ENCODE measurements at regions not wholly inside any gene's neighbourhood (a gene's known extent, or its start where the extent isn't known, plus 50 kb on each side); places are given as distances from the start of the nearest gene placed in this dataset.
A peak's percentile ranks its signal among the peaks of the same experiment; 100 is the strongest.

GRCh38 chr5:167629634-167630033 is 661.8 kb upstream of the WWC1 start:
- H3K4ac ChIP-seq (ENCODE audit: low read depth in 1 of 2, low read length in 2 of 2): no peak overlapping the region
- 100% methylated on average over 3 of the region's 3 CpGs for WGBS
- H4K91ac ChIP-seq (ENCODE audit: low read length): no peak overlapping the region
- no peaks in the 10 kb centered on the region for H3K4me1 ChIP-seq (ENCODE audit: control insufficient read depth, insufficient read depth, low read depth, low read length)
- H3K9me3 ChIP-seq (ENCODE audit: control insufficient read depth, low read length): no peaks in the 10 kb centered on the region
- H3K27ac ChIP-seq (ENCODE audit: low read length, poor library complexity, severe bottlenecking): no peak overlapping the region
- H2BK120ac ChIP-seq (ENCODE audit: low read depth, low read length): no peak overlapping the region
- DNase-seq: no peak
- no peak overlapping the region for H3K14ac ChIP-seq (ENCODE audit: low read length in 2 of 2)
- no peak overlapping the region for H3K9ac ChIP-seq (ENCODE audit: low read length)
- H2BK15ac ChIP-seq (ENCODE audit: low read depth, poor library complexity, severe bottlenecking): no peak overlapping the region
- no peaks in the 10 kb centered on the region for H3K36me3 ChIP-seq (ENCODE audit: control insufficient read depth in 1 of 2, insufficient read depth in 2 of 2, low read depth in 1 of 2, low read length in 2 of 2)
- no peak overlapping the region for H4K8ac ChIP-seq (ENCODE audit: low read length)
- no peaks in the 10 kb centered on the region for H3K79me1 ChIP-seq (replicated peaks; ENCODE audit: low read length, poor library complexity, severe bottlenecking)
- H3K4me2 ChIP-seq (ENCODE audit: low read length, poor library complexity, severe bottlenecking): no peak overlapping the region
- no peak overlapping the region for H2BK5ac ChIP-seq (ENCODE audit: low read depth, low read length, poor library complexity, severe bottlenecking)
- no peak overlapping the region for H2BK12ac ChIP-seq (ENCODE audit: low read length in 2 of 2)
- no peak overlapping the region for H3K4me3 ChIP-seq (ENCODE audit: insufficient read depth in 1 of 2, low read depth in 1 of 2, low read length in 2 of 2)
- H3K23ac ChIP-seq (ENCODE audit: low read length in 2 of 2): no peak overlapping the region
- no peak overlapping the region for H2AK5ac ChIP-seq (ENCODE audit: low read length, severe bottlenecking)
- H2AFZ ChIP-seq (ENCODE audit: low read depth, low read length): no peak overlapping the region
- H3K18ac ChIP-seq (ENCODE audit: low read depth in 1 of 2, low read length in 2 of 2): no peak overlapping the region
- no peaks in the 10 kb centered on the region for H3K27me3 ChIP-seq (ENCODE audit: control insufficient read depth in 1 of 2, insufficient read depth in 1 of 2, low read length in 2 of 2)

DNA sequence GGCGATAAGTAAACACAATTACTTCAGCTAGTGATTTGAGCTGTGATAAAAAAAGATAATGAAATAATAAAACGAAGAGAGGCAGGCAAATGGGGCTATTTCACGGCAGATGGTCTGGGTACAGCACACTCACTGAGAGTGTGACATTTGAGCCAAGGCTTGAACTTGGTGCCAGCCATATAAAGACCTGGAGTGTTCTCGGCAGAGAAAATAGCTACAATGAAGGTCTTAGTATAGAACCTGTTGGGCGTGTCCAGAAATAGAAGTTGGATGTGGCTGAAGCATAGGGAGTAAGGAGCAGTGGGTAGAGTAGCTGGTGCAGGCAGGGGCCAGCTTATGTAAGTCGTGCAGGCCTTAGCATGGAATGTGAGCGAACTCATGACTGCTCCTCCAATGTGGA is 660.3 kb upstream of the WWC1 start:
- no peak overlapping the region for H4K8ac ChIP-seq (ENCODE audit: low read length)
- no peak for DNase-seq
- no peak overlapping the region for H2BK12ac ChIP-seq (ENCODE audit: low read length in 2 of 2)
- WGBS: 94% methylated on average over 7 of the region's 7 CpGs
- no peak overlapping the region for H3K4me2 ChIP-seq (ENCODE audit: low read length, poor library complexity, severe bottlenecking)
- no peak overlapping the region for H3K9ac ChIP-seq (ENCODE audit: low read length)
- no peak overlapping the region for H2BK15ac ChIP-seq (ENCODE audit: low read depth, poor library complexity, severe bottlenecking)
- no peak overlapping the region for H2AFZ ChIP-seq (ENCODE audit: low read depth, low read length)
- no peak overlapping the region for H3K4me3 ChIP-seq (ENCODE audit: insufficient read depth in 1 of 2, low read depth in 1 of 2, low read length in 2 of 2)
- no peak overlapping the region for H3K18ac ChIP-seq (ENCODE audit: low read depth in 1 of 2, low read length in 2 of 2)
- no peak overlapping the region for H2BK120ac ChIP-seq (ENCODE audit: low read depth, low read length)
- no peaks in the 10 kb centered on the region for H3K36me3 ChIP-seq (ENCODE audit: control insufficient read depth in 1 of 2, insufficient read depth in 2 of 2, low read depth in 1 of 2, low read length in 2 of 2)
- no peaks in the 10 kb centered on the region for H3K27me3 ChIP-seq (ENCODE audit: control insufficient read depth in 1 of 2, insufficient read depth in 1 of 2, low read length in 2 of 2)
- H3K4ac ChIP-seq (ENCODE audit: low read depth in 1 of 2, low read length in 2 of 2): no peak overlapping the region
- H2BK5ac ChIP-seq (ENCODE audit: low read depth, low read length, poor library complexity, severe bottlenecking): no peak overlapping the region
- no peak overlapping the region for H3K23ac ChIP-seq (ENCODE audit: low read length in 2 of 2)
- no peak overlapping the region for H3K14ac ChIP-seq (ENCODE audit: low read length in 2 of 2)
- H3K27ac ChIP-seq (ENCODE audit: low read length, poor library complexity, severe bottlenecking): no peak overlapping the region
- H2AK5ac ChIP-seq (ENCODE audit: low read length, severe bottlenecking): no peak overlapping the region
- H4K91ac ChIP-seq (ENCODE audit: low read length): no peak overlapping the region
- H3K9me3 ChIP-seq (ENCODE audit: control insufficient read depth, low read length): no peaks in the 10 kb centered on the region
- H3K79me1 ChIP-seq (replicated peaks; ENCODE audit: low read length, poor library complexity, severe bottlenecking): no peaks in the 10 kb centered on the region
- H3K4me1 ChIP-seq (ENCODE audit: control insufficient read depth, insufficient read depth, low read depth, low read length): no peaks in the 10 kb centered on the region

- no peak overlapping the region for H3K4me2 ChIP-seq (ENCODE audit: low read length, poor library complexity, severe bottlenecking)
- H4K8ac ChIP-seq (ENCODE audit: low read length): no peak overlapping the region
- no peaks in the 10 kb centered on the region for H3K27me3 ChIP-seq (ENCODE audit: control insufficient read depth in 1 of 2, insufficient read depth in 1 of 2, low read length in 2 of 2)
- H4K91ac ChIP-seq (ENCODE audit: low read length): no peak overlapping the region
- no peak overlapping the region for H2BK15ac ChIP-seq (ENCODE audit: low read depth, poor library complexity, severe bottlenecking)
- H3K18ac ChIP-seq (ENCODE audit: low read depth in 1 of 2, low read length in 2 of 2): no peak overlapping the region
- no peak overlapping the region for H3K23ac ChIP-seq (ENCODE audit: low read length in 2 of 2)
- WGBS: 63% methylated on average over 3 of the region's 3 CpGs
- H3K36me3 ChIP-seq (ENCODE audit: control insufficient read depth in 1 of 2, insufficient read depth in 2 of 2, low read depth in 1 of 2, low read length in 2 of 2): no peaks in the 10 kb centered on the region
- H2AFZ ChIP-seq (ENCODE audit: low read depth, low read length): no peak overlapping the region
- no peak overlapping the region for H2BK120ac ChIP-seq (ENCODE audit: low read depth, low read length)
- H3K14ac ChIP-seq (ENCODE audit: low read length in 2 of 2): no peak overlapping the region
- no peak overlapping the region for H2BK12ac ChIP-seq (ENCODE audit: low read length in 2 of 2)
- H3K27ac ChIP-seq (ENCODE audit: low read length, poor library complexity, severe bottlenecking): no peak overlapping the region
- H2AK5ac ChIP-seq (ENCODE audit: low read length, severe bottlenecking): no peak overlapping the region
- no peak overlapping the region for H3K4ac ChIP-seq (ENCODE audit: low read depth in 1 of 2, low read length in 2 of 2)
- H2BK5ac ChIP-seq (ENCODE audit: low read depth, low read length, poor library complexity, severe bottlenecking): no peak overlapping the region
- no peak overlapping the region for H3K4me3 ChIP-seq (ENCODE audit: insufficient read depth in 1 of 2, low read depth in 1 of 2, low read length in 2 of 2)
- H3K4me1 ChIP-seq (ENCODE audit: control insufficient read depth, insufficient read depth, low read depth, low read length): no peaks in the 10 kb centered on the region
- H3K79me1 ChIP-seq (replicated peaks; ENCODE audit: low read length, poor library complexity, severe bottlenecking): no peaks in the 10 kb centered on the region
- no peak for DNase-seq
- peak overlapping the region; percentile 68 for H3K9ac ChIP-seq (ENCODE audit: low read length)
- H3K9me3 ChIP-seq (ENCODE audit: control insufficient read depth, low read length): no peaks in the 10 kb centered on the region
These were observed 658.3 kb upstream of the WWC1 start for GRCh38 chr5:167633114-167633513.

DNA sequence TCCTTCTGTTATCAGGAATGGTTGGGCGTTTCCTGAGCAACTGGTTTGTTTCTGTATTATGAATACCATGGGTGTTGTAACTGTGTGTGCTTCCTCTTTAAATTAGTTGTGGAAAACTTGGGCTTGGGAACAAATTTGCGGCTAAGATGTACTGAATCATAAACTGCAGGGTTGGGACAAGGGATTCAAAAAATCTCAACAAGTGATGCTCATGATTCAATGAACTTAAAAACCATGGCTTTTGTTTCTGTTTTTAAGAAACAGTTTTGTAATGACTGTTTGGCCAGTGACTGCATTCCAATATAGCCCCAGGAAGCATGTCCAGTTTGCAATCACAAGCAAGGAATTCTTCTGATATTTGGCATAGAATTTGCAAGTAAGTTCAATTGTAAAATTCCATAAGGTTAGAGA is 657.5 kb upstream of the WWC1 start:
- Histone ChIP-seq H3K9ac (ENCODE audit: low read length) (peak overlapping the region; percentile 68), H2BK15ac (ENCODE audit: low read depth, poor library complexity, severe bottlenecking) (no peak overlapping the region), H4K8ac (ENCODE audit: low read length) (no peak overlapping the region), H3K27me3 (ENCODE audit: control insufficient read depth in 1 of 2, insufficient read depth in 1 of 2, low read length in 2 of 2) (no peaks in the 10 kb centered on the region), H3K27ac (ENCODE audit: low read length, poor library complexity, severe bottlenecking) (no peak overlapping the region), H3K4ac (ENCODE audit: low read depth in 1 of 2, low read length in 2 of 2) (no peak overlapping the region), H3K23ac (ENCODE audit: low read length in 2 of 2) (no peak overlapping the region), H2AK5ac (ENCODE audit: low read length, severe bottlenecking) (no peak overlapping the region), H2BK120ac (ENCODE audit: low read depth, low read length) (no peak overlapping the region), H3K9me3 (ENCODE audit: control insufficient read depth, low read length) (no peaks in the 10 kb centered on the region), H2AFZ (ENCODE audit: low read depth, low read length) (no peak overlapping the region), H3K36me3 (ENCODE audit: control insufficient read depth in 1 of 2, insufficient read depth in 2 of 2, low read depth in 1 of 2, low read length in 2 of 2) (no peaks in the 10 kb centered on the region), H4K91ac (ENCODE audit: low read length) (no peak overlapping the region), H3K4me2 (ENCODE audit: low read length, poor library complexity, severe bottlenecking) (no peak overlapping the region), H2BK5ac (ENCODE audit: low read depth, low read length, poor library complexity, severe bottlenecking) (no peak overlapping the region), H2BK12ac (ENCODE audit: low read length in 2 of 2) (no peak overlapping the region), H3K79me1 (replicated peaks; ENCODE audit: low read length, poor library complexity, severe bottlenecking) (no peaks in the 10 kb centered on the region), H3K4me3 (ENCODE audit: insufficient read depth in 1 of 2, low read depth in 1 of 2, low read length in 2 of 2) (no peak overlapping the region), H3K18ac (ENCODE audit: low read depth in 1 of 2, low read length in 2 of 2) (no peak overlapping the region), H3K14ac (ENCODE audit: low read length in 2 of 2) (no peak overlapping the region), H3K4me1 (ENCODE audit: control insufficient read depth, insufficient read depth, low read depth, low read length) (no peaks in the 10 kb centered on the region)
- DNase-seq: peak; percentile 87
- WGBS: 25% methylated on average over 2 of the region's 2 CpGs
